GM19455 (cell line): ENCODE measurements at regions not wholly inside any gene's neighbourhood (a gene's known extent, or its start where the extent isn't known, plus 50 kb on each side); places are given as distances from the start of the nearest gene placed in this dataset.

Source experiments
- ATAC-seq: cut with Tn5 transposase; IDR thresholded peaks from one replicate; pipeline ENCODE4 v1.9.1; 2021; ENCODE audit not compliant: unreplicated experiment

- no peak for ATAC-seq
Measured at GRCh38 chr6:40268614-40269013, 318.6 kb downstream of the LRFN2 start.

DNA sequence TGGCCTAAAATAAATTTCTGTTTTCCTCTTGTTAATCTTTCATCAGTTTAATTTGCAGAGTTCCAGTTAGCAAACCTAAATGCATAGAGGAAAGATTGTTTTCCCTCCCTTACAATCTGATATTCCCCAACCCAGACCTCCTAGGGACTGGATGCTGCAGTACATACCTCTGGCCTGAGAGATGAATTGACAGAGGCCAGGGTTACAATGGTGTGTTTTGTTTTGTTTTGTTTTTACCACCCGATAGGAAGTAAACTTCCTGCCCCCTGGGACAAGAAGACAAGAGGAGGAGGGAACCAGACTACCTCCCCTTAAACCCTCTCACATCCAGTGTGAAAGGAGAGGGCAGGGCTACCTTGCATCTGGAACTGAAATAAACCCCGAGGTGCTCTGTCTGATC lies 319.0 kb downstream of the LRFN2 start:
- ATAC-seq, result no peak

- no peak for ATAC-seq
Measured at GRCh38 chr6:40265615-40266014, 321.5 kb downstream of the LRFN2 start.

DNA sequence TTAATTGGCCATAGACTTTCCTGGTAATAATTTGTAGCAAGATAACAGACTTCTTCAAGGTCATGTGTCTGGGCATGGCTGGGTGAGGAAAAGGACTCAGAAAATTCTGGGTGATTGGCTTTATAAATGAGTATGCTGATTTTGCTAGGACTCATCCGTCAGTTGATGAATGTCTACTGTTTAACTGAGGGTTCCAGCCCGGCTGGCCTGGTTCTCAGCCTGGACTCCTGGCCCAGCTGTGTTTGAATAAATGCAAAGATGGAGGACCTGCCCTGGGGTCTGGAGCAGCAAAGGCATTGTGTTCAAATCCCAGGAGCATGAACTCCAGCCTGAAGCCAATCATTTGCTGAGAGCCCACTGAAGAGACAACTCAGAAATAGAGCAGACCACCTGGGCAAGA lies 323.2 kb downstream of the LRFN2 start:
- ATAC-seq, result no peak

- no peak for ATAC-seq
Measured at GRCh38 chr6:40262363-40262762, 324.8 kb downstream of the LRFN2 start.

GRCh38 chr6:40258531-40258930 lies 324.3 kb upstream of the MOCS1 start:
- no peak for ATAC-seq

DNA sequence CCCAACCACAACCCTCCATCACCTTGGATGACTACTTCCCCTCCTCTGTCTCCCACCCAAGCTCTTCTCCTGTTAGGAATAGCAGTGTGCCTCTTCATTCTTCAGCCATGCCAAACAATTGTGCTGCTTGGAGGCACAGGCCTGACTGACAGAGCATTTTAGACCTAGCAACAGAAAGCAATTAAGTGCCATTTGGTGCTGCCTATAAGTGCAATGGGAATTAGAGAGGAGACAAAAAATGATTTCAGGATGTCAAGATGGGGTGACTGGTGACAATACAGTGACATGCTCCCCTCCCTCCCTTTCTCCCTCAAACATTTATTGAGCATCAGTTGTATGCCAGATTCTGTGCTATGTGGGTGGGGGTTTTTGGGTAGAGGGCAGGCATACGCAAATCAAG lies 322.6 kb upstream of the MOCS1 start:
- ATAC-seq, result no peak

GRCh38 chr6:40256224-40256623 lies 322.0 kb upstream of the MOCS1 start:
- no peak for ATAC-seq

- ATAC-seq, result no peak
Measured at GRCh38 chr6:40253420-40253819, 319.2 kb upstream of the MOCS1 start.

DNA sequence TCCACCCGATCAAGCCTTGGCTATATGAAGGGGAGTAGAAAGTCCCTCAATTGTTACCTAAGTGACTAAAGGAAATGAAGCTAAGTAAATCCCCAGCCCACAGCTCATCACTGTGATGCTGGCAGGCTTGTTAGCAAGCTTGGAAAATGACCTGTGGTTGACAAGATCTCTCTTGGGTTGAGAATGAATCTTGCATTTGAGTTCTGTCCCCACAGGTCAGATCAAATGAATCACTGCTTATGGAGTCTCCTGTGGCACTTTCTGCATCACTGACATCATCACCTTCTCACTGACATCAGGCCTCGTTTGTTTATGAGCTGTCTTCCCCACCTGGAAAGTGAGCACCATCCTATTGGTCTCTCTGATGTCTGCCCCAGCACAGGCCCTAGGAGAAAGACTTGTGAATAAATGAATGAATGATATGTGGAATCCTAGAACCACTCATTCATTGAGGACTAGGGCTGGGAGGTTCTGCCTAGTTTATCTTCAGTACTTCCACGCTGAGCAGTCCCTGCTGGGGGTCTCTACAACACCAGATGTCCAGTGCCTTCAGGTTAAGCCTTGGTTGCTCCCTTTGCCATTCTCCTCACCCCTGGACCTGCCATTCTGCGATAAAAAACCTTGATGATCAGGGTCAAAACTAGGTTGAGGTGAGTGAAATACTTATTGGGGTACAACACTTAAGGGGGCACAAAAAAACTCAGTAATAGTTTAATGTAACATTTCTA lies 318.4 kb upstream of the MOCS1 start:
- ATAC-seq, result no peak

GRCh38 chr6:40251637-40252300 lies 317.5 kb upstream of the MOCS1 start:
- no peak for ATAC-seq

GRCh38 chr6:40249935-40250334 lies 315.7 kb upstream of the MOCS1 start:
- no peak for ATAC-seq

DNA sequence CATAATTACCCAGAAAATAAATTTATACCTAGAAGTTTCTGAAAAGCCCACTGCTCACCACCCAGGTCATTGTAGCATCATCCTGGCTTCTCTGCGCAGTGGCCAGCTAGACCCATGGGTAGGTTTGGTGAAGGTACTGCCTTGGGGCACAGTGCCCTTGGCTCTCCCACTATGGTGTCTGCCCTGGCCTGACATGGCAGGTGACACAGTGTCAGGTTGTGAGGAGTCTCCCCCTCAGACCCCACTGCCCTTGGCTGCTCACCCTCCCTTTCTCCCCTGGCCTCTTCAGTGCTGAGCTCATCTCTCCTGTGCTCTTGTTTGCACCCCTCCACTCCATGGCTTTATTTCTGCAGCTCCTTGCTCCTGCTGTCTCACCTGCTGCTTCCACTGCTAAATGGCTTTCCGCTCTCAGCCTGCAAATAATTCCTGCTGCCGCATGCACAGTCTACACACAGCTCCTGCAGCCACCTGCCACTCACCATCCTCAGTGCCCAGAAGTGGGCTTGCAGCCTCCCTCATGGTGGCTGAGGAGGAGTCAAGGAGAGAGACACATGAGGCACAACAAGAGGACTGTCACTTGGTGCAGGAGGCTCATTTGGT lies 313.4 kb upstream of the MOCS1 start:
- no peak for ATAC-seq

DNA sequence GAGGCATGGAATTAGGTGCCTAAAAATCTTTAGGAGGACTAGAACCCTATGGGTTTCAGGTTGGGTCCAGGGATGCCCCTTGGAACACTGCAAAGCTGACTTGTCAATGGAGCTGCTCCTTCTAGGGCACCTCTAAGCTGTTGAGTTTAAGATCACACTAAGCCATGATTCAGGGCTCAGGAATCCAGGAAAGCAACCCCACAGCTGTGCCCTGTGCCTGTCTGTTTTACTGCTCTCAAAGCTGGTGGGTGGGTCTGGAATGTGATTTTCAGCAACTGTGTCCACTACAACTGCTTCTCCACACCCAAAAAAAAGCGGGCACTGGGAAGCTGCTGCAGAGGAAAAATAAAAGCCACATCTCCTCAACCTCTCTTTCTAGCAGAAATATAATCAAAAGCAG lies 310.4 kb upstream of the MOCS1 start:
- no peak for ATAC-seq

GRCh38 chr6:40232698-40233097 lies 298.4 kb upstream of the MOCS1 start:
- no peak for ATAC-seq

DNA sequence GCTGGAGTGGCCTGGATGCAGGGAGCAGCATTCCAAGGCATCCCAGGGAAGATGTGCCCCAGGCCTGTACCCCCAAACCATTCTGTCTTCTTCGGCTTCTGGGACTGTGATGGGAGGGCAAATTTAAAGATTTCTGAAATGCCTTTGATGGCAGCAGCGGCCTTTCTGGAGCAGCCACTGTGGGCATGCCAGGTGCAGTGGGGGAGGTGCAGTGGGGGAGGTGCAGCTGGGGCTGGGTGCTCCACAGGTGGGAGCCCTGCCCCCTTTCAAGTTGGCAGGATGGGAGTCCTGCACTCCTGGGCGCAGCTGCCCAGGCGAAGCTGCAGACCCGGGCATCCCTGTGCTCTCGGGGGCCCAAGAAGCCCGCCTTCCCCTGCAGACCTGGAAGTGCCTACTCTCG lies 293.5 kb upstream of the MOCS1 start:
- no peak for ATAC-seq

- ATAC-seq, result no peak
Measured at GRCh38 chr6:40222354-40222753, 288.1 kb upstream of the MOCS1 start.

GRCh38 chr6:40219799-40220198 lies 285.5 kb upstream of the MOCS1 start:
- ATAC-seq, result no peak

DNA sequence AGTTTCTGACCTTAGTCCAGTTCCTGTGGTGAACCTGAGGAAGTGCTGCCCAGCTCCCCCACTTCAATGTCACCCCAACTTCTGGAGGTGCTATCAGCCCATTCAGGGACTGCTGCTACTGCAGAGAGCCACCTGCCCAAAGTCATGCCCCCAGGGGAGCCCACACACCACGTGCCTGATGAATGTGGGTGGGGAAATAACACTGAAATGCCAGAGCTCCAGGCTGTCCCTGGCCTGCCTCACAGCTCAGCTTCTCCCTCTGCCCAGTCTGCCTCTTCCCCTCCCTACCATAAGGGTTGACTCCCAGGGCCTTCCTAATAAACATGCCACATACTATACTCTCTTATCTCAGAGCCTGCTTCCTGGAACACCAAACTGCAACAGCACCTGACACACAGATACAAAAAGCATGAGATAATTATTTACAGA lies 276.4 kb upstream of the MOCS1 start:
- no peak for ATAC-seq

DNA sequence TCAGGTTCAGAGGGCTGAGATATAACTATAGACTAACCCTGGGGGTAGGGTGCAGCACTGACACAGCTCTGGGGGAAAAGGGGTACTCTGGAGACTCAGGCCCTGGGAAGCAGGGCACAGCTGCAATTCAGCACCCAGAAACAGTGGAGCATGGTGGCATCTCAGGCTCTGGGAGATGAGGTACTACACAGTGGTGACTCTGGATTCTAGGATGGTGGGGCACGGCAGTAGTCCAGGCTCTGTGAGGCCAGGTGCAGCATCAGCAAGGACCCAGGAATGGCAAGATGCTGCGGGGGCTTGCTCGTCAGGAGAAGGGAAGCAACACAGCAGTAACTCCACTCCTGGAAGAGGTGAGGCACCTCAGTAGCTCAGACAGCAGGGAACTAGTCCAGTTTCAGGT lies 271.5 kb upstream of the MOCS1 start:
- ATAC-seq, result no peak

- ATAC-seq, result no peak
Measured at GRCh38 chr6:40205004-40205403, 270.7 kb upstream of the MOCS1 start.

GRCh38 chr6:40197371-40197770 lies 263.1 kb upstream of the MOCS1 start:
- ATAC-seq, result no peak
